ENCODE measurements at regions not wholly inside any gene's neighbourhood (a gene's known extent, or its start where the extent isn't known, plus 50 kb on each side); places are given as distances from the start of the nearest gene placed in this dataset.

- no peak for FAIRE-seq
Measured at GRCh38 chr6:166841216-166841615, 115.1 kb downstream of the RNASET2 start.

- FAIRE-seq = no peak
Measured at GRCh38 chr6:166839569-166839968, 116.8 kb downstream of the RNASET2 start.

GRCh38 chr6:166838987-166839386, 117.4 kb downstream of the RNASET2 start:
- no peak for FAIRE-seq

- FAIRE-seq = no peak
Measured at GRCh38 chr6:166836785-166837718, 119.3 kb downstream of the RNASET2 start.

GRCh38 chr6:166834049-166834448, 122.3 kb downstream of the RNASET2 start:
- FAIRE-seq = no peak

GRCh38 chr6:166830891-166831363, 125.4 kb downstream of the RNASET2 start:
- FAIRE-seq = no peak

GRCh38 chr6:166830185-166830890, 126.0 kb downstream of the RNASET2 start:
- FAIRE-seq = no peak

GRCh38 chr6:166826264-166826663, 130.1 kb downstream of the RNASET2 start:
- no peak for FAIRE-seq

GRCh38 chr6:166825553-166826145, 130.7 kb downstream of the RNASET2 start:
- no peak for FAIRE-seq

GRCh38 chr6:166824880-166825250, 131.5 kb downstream of the RNASET2 start:
- no peak for FAIRE-seq

- no peak for FAIRE-seq
Measured at GRCh38 chr6:166824146-166824879, 132.0 kb downstream of the RNASET2 start.

GRCh38 chr6:166822609-166823008, 133.7 kb downstream of the RNASET2 start:
- FAIRE-seq = no peak

- FAIRE-seq = no peak
Measured at GRCh38 chr6:166820483-166820882, 135.9 kb downstream of the RNASET2 start.

GRCh38 chr6:166820070-166820469, 136.3 kb downstream of the RNASET2 start:
- no peak for FAIRE-seq

GRCh38 chr6:166815629-166816028, 140.7 kb downstream of the RNASET2 start:
- FAIRE-seq = no peak

- FAIRE-seq = no peak
Measured at GRCh38 chr6:166814390-166814789, 142.0 kb downstream of the RNASET2 start.

GRCh38 chr6:166813461-166813860, 142.9 kb downstream of the RNASET2 start:
- FAIRE-seq = no peak

- no peak for FAIRE-seq
Measured at GRCh38 chr6:166810864-166811263, 145.5 kb downstream of the RNASET2 start.

- FAIRE-seq = no peak
Measured at GRCh38 chr6:166809721-166810120, 146.6 kb downstream of the RNASET2 start.

GRCh38 chr6:166806962-166807757, 149.2 kb downstream of the RNASET2 start:
- FAIRE-seq = no peak

- FAIRE-seq = no peak
Measured at GRCh38 chr6:166806217-166806838, 150.0 kb downstream of the RNASET2 start.
